Astrocyte (in vitro differentiated cells and primary cell): ENCODE measurements at regions not wholly inside any gene's neighbourhood (a gene's known extent, or its start where the extent isn't known, plus 50 kb on each side); places are given as distances from the start of the nearest gene placed in this dataset.

Experiments used
- DNase-seq: peaks from one replicate; pipeline ENCODE4 v3.0.0-alpha.2; 2010; ENCODE audit warnings: low read depth
- FAIRE-seq: peaks from 2 replicates; lab custom pipeline; 2011; peaks lifted over from hg19 to GRCh38; lab: Jason Lieb, UNC
- H2AFZ ChIP-seq: 2 replicates; pipeline ENCODE4 v1.6.0; 2012; ENCODE audit warnings: low read depth, low read length, inconsistent platforms
- H3K27ac ChIP-seq: 2 replicates; pipeline ENCODE4 v1.5.1; 2011; ENCODE audit warnings: low read depth, low read length, inconsistent platforms
- H3K27me3 ChIP-seq: 2 replicates; pipeline ENCODE4 v1.6.0; 2011; ENCODE audit warnings: low read length, inconsistent platforms; ENCODE audit not compliant: insufficient read depth
- H3K36me3 ChIP-seq: 2 replicates; pipeline ENCODE4 v1.5.1; 2011; ENCODE audit warnings: low read length, inconsistent platforms; ENCODE audit not compliant: insufficient read depth
- H3K4me1 ChIP-seq: 2 replicates; pipeline ENCODE4 v1.5.1; 2011; ENCODE audit warnings: low read length, inconsistent platforms; ENCODE audit not compliant: insufficient read depth
- H3K4me2 ChIP-seq: 2 replicates; pipeline ENCODE4 v1.6.0; 2012; ENCODE audit warnings: low read length, inconsistent platforms
- H3K4me3 ChIP-seq: 2 replicates; pipeline ENCODE4 v1.5.1; 2011; ENCODE audit warnings: low read depth, mild to moderate bottlenecking, low read length, inconsistent platforms; ENCODE audit not compliant: insufficient read depth
- H3K79me2 ChIP-seq: 2 replicates; pipeline ENCODE4 v1.6.0; 2012; ENCODE audit warnings: mild to moderate bottlenecking, low read length, inconsistent platforms; ENCODE audit not compliant: insufficient read depth
- H3K9ac ChIP-seq: 2 replicates; pipeline ENCODE4 v1.6.0; 2012; ENCODE audit warnings: mild to moderate bottlenecking, low read length, inconsistent platforms
- H3K9me3 ChIP-seq: 2 replicates; pipeline ENCODE4 v1.5.1; 2012; ENCODE audit warnings: low read depth, mild to moderate bottlenecking, low read length, inconsistent platforms; ENCODE audit not compliant: insufficient read depth
- H4K20me1 ChIP-seq: 2 replicates; pipeline ENCODE4 v1.6.0; 2012; ENCODE audit warnings: low read length, inconsistent platforms; ENCODE audit not compliant: insufficient read depth
- H3K27ac Mint-ChIP-seq: one replicate; pipeline ENCODE4 v1.8.0; 2021; ENCODE audit warnings: mild to moderate bottlenecking, mixed read lengths; ENCODE audit not compliant: unreplicated experiment
- H3K27me3 Mint-ChIP-seq: one replicate; pipeline ENCODE4 v1.8.0; 2021; ENCODE audit warnings: low read depth, mixed read lengths; ENCODE audit not compliant: unreplicated experiment
- H3K36me3 Mint-ChIP-seq: one replicate; pipeline ENCODE4 v1.8.0; 2021; ENCODE audit warnings: low read depth, mixed read lengths; ENCODE audit not compliant: unreplicated experiment
- H3K4me1 Mint-ChIP-seq: one replicate; pipeline ENCODE4 v1.8.0; 2021; ENCODE audit warnings: low read depth, mixed read lengths; ENCODE audit not compliant: unreplicated experiment
- H3K4me3 Mint-ChIP-seq: one replicate; pipeline ENCODE4 v1.8.0; 2021; ENCODE audit warnings: mild to moderate bottlenecking, moderate library complexity, mixed read lengths; ENCODE audit not compliant: unreplicated experiment
- H3K9me3 Mint-ChIP-seq: one replicate; pipeline ENCODE4 v1.8.0; 2021; ENCODE audit warnings: mild to moderate bottlenecking, mixed read lengths; ENCODE audit not compliant: unreplicated experiment
- EZH2 ChIP-seq: IDR thresholded peaks from 2 replicates; pipeline ENCODE4 v1.6.1; 2012; ENCODE audit warnings: mild to moderate bottlenecking, low read length, inconsistent platforms; ENCODE audit not compliant: insufficient read depth
- TF ChIP-seq, protein P1 (sequence below): IDR thresholded peaks from 2 replicates; pipeline ENCODE4 v1.5.1; 2011; ENCODE audit warnings: low read depth, mild to moderate bottlenecking, inconsistent platforms, low read length, moderate library complexity; ENCODE audit not compliant: insufficient read depth

DNA sequence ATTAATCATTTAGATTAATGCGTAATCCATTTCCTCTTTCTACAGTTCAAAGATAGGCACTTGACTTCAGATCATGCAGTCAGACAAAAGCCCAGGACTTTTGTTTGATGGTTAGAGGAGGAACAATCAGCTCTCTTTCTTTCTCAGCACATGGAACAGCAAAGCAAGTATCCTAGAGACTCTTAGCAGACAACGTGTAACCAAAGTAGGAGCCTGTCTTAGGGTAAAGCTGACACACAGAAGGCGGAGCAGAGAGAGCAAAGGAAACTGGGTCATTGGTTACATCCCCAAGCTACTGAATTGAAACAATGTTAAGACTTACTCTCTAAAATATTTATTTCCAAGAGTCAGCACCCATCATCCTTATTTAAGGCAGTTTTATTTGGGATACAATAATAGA is 110.0 kb upstream of the HES1 start:
- Histone ChIP-seq H3K36me3 (no peaks in the 10 kb centered on the region), H3K27me3 (peaks cover 44% of the 10 kb centered on the region), H3K9ac (no peak overlapping the region), H2AFZ (no peak overlapping the region), H3K79me2 (no peaks in the 10 kb centered on the region), H3K4me2 (no peak overlapping the region), H3K4me1 (peaks cover 4% of the 10 kb centered on the region), H4K20me1 (no peaks in the 10 kb centered on the region), H3K9me3 (no peaks in the 10 kb centered on the region), H3K4me3 (no peak overlapping the region), H3K27ac (no peak overlapping the region)
- Mint-ChIP-seq H3K4me3 (no peak overlapping the region), H3K27me3 (peaks cover 87% of the 10 kb centered on the region), H3K27ac (no peak overlapping the region), H3K4me1 (no peaks in the 10 kb centered on the region), H3K9me3 (peaks cover 3% of the 10 kb centered on the region), H3K36me3 (no peaks in the 10 kb centered on the region)
- TF ChIP-seq, protein P1, sequence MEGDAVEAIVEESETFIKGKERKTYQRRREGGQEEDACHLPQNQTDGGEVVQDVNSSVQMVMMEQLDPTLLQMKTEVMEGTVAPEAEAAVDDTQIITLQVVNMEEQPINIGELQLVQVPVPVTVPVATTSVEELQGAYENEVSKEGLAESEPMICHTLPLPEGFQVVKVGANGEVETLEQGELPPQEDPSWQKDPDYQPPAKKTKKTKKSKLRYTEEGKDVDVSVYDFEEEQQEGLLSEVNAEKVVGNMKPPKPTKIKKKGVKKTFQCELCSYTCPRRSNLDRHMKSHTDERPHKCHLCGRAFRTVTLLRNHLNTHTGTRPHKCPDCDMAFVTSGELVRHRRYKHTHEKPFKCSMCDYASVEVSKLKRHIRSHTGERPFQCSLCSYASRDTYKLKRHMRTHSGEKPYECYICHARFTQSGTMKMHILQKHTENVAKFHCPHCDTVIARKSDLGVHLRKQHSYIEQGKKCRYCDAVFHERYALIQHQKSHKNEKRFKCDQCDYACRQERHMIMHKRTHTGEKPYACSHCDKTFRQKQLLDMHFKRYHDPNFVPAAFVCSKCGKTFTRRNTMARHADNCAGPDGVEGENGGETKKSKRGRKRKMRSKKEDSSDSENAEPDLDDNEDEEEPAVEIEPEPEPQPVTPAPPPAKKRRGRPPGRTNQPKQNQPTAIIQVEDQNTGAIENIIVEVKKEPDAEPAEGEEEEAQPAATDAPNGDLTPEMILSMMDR = no peak
- TF ChIP-seq EZH2 = no peak
- no peak for FAIRE-seq
- no peak for DNase-seq

DNA sequence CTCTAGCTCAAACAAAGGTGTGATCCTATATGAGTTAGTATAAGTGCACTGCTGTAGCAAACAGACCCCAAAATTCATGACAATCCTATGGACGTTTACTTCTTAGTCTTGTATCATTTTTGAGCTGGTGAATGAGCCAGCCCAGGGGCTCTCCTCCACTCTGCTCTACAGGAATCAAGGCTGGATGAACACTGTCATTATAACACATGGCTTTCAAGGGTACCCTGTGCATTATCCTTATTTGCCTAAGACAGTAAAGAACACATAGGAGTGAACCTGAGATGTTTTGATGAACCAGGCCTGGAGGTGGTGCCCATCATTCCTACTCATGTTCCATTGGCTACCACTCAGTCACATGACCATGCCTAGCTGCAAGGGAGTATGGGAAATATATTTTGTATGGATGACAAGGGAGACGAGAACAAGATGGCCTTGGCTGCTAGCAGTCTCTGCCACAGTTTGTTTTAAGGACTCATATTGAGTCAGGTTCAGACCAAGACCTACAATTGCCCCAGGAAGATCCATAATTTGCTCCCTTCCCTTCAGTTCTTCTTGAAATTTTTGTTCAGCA is 107.4 kb upstream of the HES1 start:
- Mint-ChIP-seq H3K9me3 (peaks cover 5% of the 10 kb centered on the region), H3K27me3 (peaks cover 88% of the 10 kb centered on the region), H3K4me3 (no peak overlapping the region), H3K4me1 (peaks cover 13% of the 10 kb centered on the region), H3K36me3 (no peaks in the 10 kb centered on the region), H3K27ac (no peak overlapping the region)
- Histone ChIP-seq H3K9ac (no peak overlapping the region), H3K9me3 (no peaks in the 10 kb centered on the region), H3K4me3 (no peak overlapping the region), H3K36me3 (no peaks in the 10 kb centered on the region), H4K20me1 (no peaks in the 10 kb centered on the region), H3K79me2 (no peaks in the 10 kb centered on the region), H3K27me3 (peaks cover 41% of the 10 kb centered on the region), H2AFZ (no peak overlapping the region), H3K4me1 (no peaks in the 10 kb centered on the region), H3K27ac (no peak overlapping the region), H3K4me2 (no peak overlapping the region)
- FAIRE-seq (no peak), DNase-seq (no peak)
- TF ChIP-seq EZH2 = no peak
- TF ChIP-seq, protein P1 = no peak

DNA sequence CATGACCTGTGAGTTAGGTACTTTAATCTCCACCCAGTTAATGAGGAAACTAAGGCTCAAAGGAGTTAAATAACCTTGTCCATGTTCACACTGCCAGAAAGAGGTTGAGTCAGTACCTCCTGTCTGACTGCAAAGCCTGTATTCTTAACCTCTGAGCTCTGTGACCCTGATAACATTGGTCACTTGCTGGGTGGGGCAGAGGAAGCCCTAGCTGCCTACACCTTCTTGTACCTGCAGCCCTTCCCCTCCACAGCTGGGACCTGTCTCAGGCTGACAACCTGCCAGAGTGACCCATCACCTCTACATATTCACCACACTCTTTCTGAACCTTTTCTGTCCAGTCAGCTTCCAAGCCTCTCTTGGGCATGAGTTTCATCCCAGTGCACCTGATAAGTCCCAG is 106.1 kb upstream of the HES1 start:
- H3K9me3 Mint-ChIP-seq = peaks cover 5% of the 10 kb centered on the region
- no peak for TF ChIP-seq EZH2
- TF ChIP-seq, protein P1 = no peak
- peaks cover 90% of the 10 kb centered on the region for H3K27me3 Mint-ChIP-seq
- Histone ChIP-seq H3K9ac (no peak overlapping the region), H3K27me3 (peaks cover 37% of the 10 kb centered on the region), H3K4me3 (no peak overlapping the region), H3K4me2 (no peak overlapping the region), H3K27ac (no peak overlapping the region), H3K9me3 (no peaks in the 10 kb centered on the region), H3K36me3 (no peaks in the 10 kb centered on the region), H3K79me2 (no peaks in the 10 kb centered on the region), H3K4me1 (no peaks in the 10 kb centered on the region), H4K20me1 (no peaks in the 10 kb centered on the region), H2AFZ (no peak overlapping the region)
- H3K4me3 Mint-ChIP-seq = no peak overlapping the region
- H3K36me3 Mint-ChIP-seq = no peaks in the 10 kb centered on the region
- DNase-seq = no peak
- H3K27ac Mint-ChIP-seq = no peak overlapping the region
- no peak for FAIRE-seq
- H3K4me1 Mint-ChIP-seq = peaks cover 15% of the 10 kb centered on the region
